ENCODE measurements at regions not wholly inside any gene's neighbourhood (a gene's known extent, or its start where the extent isn't known, plus 50 kb on each side); places are given as distances from the start of the nearest gene placed in this dataset.

GRCh38 chr6:149233056-149233715 is 84.3 kb upstream of the TAB2 start:
- H3K4me3 ChIP-seq (ENCODE audit: low read depth, low read length) = no peak overlapping the region
- no peak for TF ChIP-seq CTCF (IDR thresholded peaks at IDR 0.05; ENCODE audit: borderline replicate concordance, insufficient read depth, low read depth, low read length)

GRCh38 chr6:149234051-149234962 is 83.2 kb upstream of the TAB2 start:
- no peak for TF ChIP-seq CTCF (IDR thresholded peaks at IDR 0.05; ENCODE audit: borderline replicate concordance, insufficient read depth, low read depth, low read length)
- no peak overlapping the region for H3K4me3 ChIP-seq (ENCODE audit: low read depth, low read length)

- TF ChIP-seq CTCF (IDR thresholded peaks at IDR 0.05; ENCODE audit: borderline replicate concordance, insufficient read depth, low read depth, low read length) = no peak
- H3K4me3 ChIP-seq (ENCODE audit: low read depth, low read length) = no peak overlapping the region
Measured at GRCh38 chr6:149235130-149235561, 82.4 kb upstream of the TAB2 start.

GRCh38 chr6:149236589-149236988 is 80.9 kb upstream of the TAB2 start:
- no peak overlapping the region for H3K4me3 ChIP-seq (ENCODE audit: low read depth, low read length)
- no peak for TF ChIP-seq CTCF (IDR thresholded peaks at IDR 0.05; ENCODE audit: borderline replicate concordance, insufficient read depth, low read depth, low read length)

GRCh38 chr6:149237464-149237863 is 80.0 kb upstream of the TAB2 start:
- H3K4me3 ChIP-seq (ENCODE audit: low read depth, low read length) = no peak overlapping the region
- TF ChIP-seq CTCF (IDR thresholded peaks at IDR 0.05; ENCODE audit: borderline replicate concordance, insufficient read depth, low read depth, low read length) = no peak

GRCh38 chr6:149239573-149240209 is 77.8 kb upstream of the TAB2 start:
- H3K4me3 ChIP-seq (ENCODE audit: low read depth, low read length) = no peak overlapping the region
- no peak for TF ChIP-seq CTCF (IDR thresholded peaks at IDR 0.05; ENCODE audit: borderline replicate concordance, insufficient read depth, low read depth, low read length)

Measured in GM12875 (cell line).